Endothelial cell of umbilical vein (primary cell): ENCODE measurements at regions not wholly inside any gene's neighbourhood (a gene's known extent, or its start where the extent isn't known, plus 50 kb on each side); places are given as distances from the start of the nearest gene placed in this dataset.

Experiments
- BruUV-seq: library from RNA; stranded (reverse); fragments of 400-500 nt; replicated peaks from 2 replicates; lab custom pipeline; 2021; lab: Mats Ljungman, UMichigan
- CTCF ChIA-PET: fragments of 300-600, 350-600 bp; sonication (Branson Sonifier 250); formaldehyde crosslinking; loops from one replicate; lab custom pipeline; 2021; ENCODE audit warnings: antibody characterized with exemption, inconsistent platforms; lab: Charles Lee
- POLR2A ChIA-PET: fragments of 300-600, 350-600 bp; sonication (Branson Sonifier 250); formaldehyde crosslinking; loops from one replicate; lab custom pipeline; 2021; ENCODE audit warnings: antibody characterized with exemption, inconsistent platforms; lab: Charles Lee
- DNase-seq: peaks from one replicate; pipeline ENCODE4 v3.0.0-alpha.2; 2011; ENCODE audit warnings: low read depth, low spot score
- FAIRE-seq: peaks from 2 replicates; lab custom pipeline; 2011; peaks lifted over from hg19 to GRCh38; lab: Jason Lieb, UNC
- H2AFZ ChIP-seq: 2 replicates; pipeline ENCODE4 v1.6.0; 2012; ENCODE audit warnings: low read depth, low read length, control low read depth, inconsistent platforms
- H3K27ac ChIP-seq: 2 replicates; pipeline ENCODE4 v1.5.1; 2011; ENCODE audit warnings: low read depth, mild to moderate bottlenecking, control low read depth, low read length, moderate library complexity; ENCODE audit not compliant: insufficient read depth
- H3K27me3 ChIP-seq, 2 experiments: 2 replicates each; pipeline versions ENCODE4 v1.6.0 to v1.6.1; 2011; ENCODE audit warnings: low read length in 2 of 2, mixed read lengths in 1 of 2; ENCODE audit not compliant: control insufficient read depth in 2 of 2, insufficient read depth in 2 of 2
- H3K36me3 ChIP-seq, 2 experiments: 2 replicates in 1 of 2; 3 replicates in 1 of 2; pipeline ENCODE4 v1.5.1; 2011; ENCODE audit warnings: low read length in 2 of 2, mild to moderate bottlenecking in 1 of 2, moderate library complexity in 1 of 2; ENCODE audit not compliant: control insufficient read depth in 2 of 2, insufficient read depth in 2 of 2; ENCODE audit errors: extremely low read depth in 1 of 2
- H3K4me1 ChIP-seq: 3 replicates; pipeline ENCODE4 v1.5.1; 2011; ENCODE audit warnings: mild to moderate bottlenecking, low read length; ENCODE audit not compliant: control insufficient read depth, insufficient read depth; ENCODE audit errors: extremely low read depth
- H3K4me2 ChIP-seq: 2 replicates; pipeline ENCODE4 v1.6.1; 2011; ENCODE audit warnings: low read length, control low read depth, mixed read lengths; ENCODE audit not compliant: insufficient read depth
- H3K4me3 ChIP-seq, 3 experiments: fragments of 200-600 bp in 1 of 3; sonication (generic), shearing (Covaris generic) in 1 of 3; replicated peaks in 1 of 3; 2 replicates each; pipeline ENCODE4 v1.5.1; 2011 to 2016; ENCODE audit warnings: control low read depth in 3 of 3, low read length in 3 of 3, mild to moderate bottlenecking in 2 of 3, inconsistent platforms in 1 of 3, low read depth in 1 of 3, moderate library complexity in 1 of 3; ENCODE audit not compliant: insufficient read depth in 1 of 3
- H3K79me2 ChIP-seq: 2 replicates; pipeline ENCODE4 v1.6.0; 2012; ENCODE audit warnings: low read length, inconsistent platforms; ENCODE audit not compliant: control insufficient read depth, insufficient read depth
- H3K9ac ChIP-seq: replicated peaks from 2 replicates; pipeline ENCODE3; 2011; ENCODE audit warnings: low read length, control low read depth; ENCODE audit not compliant: insufficient read depth; ENCODE audit errors: extremely low read depth
- H3K9me1 ChIP-seq: replicated peaks from 3 replicates; pipeline ENCODE4 v1.6.0; 2011; ENCODE audit warnings: mild to moderate bottlenecking, low read length; ENCODE audit not compliant: control insufficient read depth, insufficient read depth; ENCODE audit errors: extremely low read depth
- H3K9me3 ChIP-seq: replicated peaks from 2 replicates; pipeline ENCODE4 v1.5.1; 2012; ENCODE audit warnings: low read length, inconsistent platforms; ENCODE audit not compliant: control insufficient read depth, insufficient read depth
- H4K20me1 ChIP-seq: replicated peaks from 2 replicates; pipeline ENCODE3; 2011; ENCODE audit warnings: mild to moderate bottlenecking, low read length; ENCODE audit not compliant: control insufficient read depth, insufficient read depth; ENCODE audit errors: extremely low read depth
- EZH2 ChIP-seq: IDR thresholded peaks from 2 replicates; pipeline ENCODE4 v1.6.1; 2012; ENCODE audit warnings: borderline replicate concordance, low read depth, mild to moderate bottlenecking, moderate library complexity, low read length, inconsistent platforms; ENCODE audit not compliant: severe bottlenecking
- FOS ChIP-seq: IDR thresholded peaks from 2 replicates; pipeline ENCODE4 v1.6.1; 2011; ENCODE audit warnings: mild to moderate bottlenecking, low read length, moderate library complexity, borderline replicate concordance; ENCODE audit not compliant: insufficient read depth
- GATA2 ChIP-seq: IDR thresholded peaks from 2 replicates; pipeline ENCODE4 v1.7.0; 2011; ENCODE audit warnings: low read depth, mild to moderate bottlenecking, moderate library complexity, mixed read lengths, low read length; ENCODE audit not compliant: insufficient read length, insufficient read depth
- JUN ChIP-seq: IDR thresholded peaks from 2 replicates; pipeline ENCODE4 v1.6.1; 2011; ENCODE audit warnings: borderline replicate concordance, low read depth; ENCODE audit not compliant: insufficient read length, insufficient read depth
- MYC ChIP-seq: IDR thresholded peaks from one replicate; pipeline ENCODE4 v1.6.1; 2011; ENCODE audit warnings: mild to moderate bottlenecking, low read depth, low read length
- POLR2A ChIP-seq: IDR thresholded peaks from 2 replicates; pipeline ENCODE4 v1.6.1; 2012; ENCODE audit warnings: low read depth, mild to moderate bottlenecking, control low read depth, low read length
- POLR2AphosphoS5 ChIP-seq: IDR thresholded peaks from 2 replicates; pipeline ENCODE4 v1.6.1; 2012; ENCODE audit warnings: low read depth, mild to moderate bottlenecking, control low read depth, low read length, moderate library complexity; ENCODE audit not compliant: insufficient read depth
- dilution Hi-C: fragments of 300-500 bp; cut with MboI; formaldehyde crosslinking; loops from one replicate; pipeline ENCODE4 v1.15.0; 2019; ENCODE audit warnings: low sequenced_read_pairs; ENCODE audit not compliant: extremely low pct_ligation_motif_present
- intact Hi-C: fragments of 100-400 bp; cut with micrococcal nuclease; formaldehyde crosslinking; loops from one replicate; pipeline ENCODE4 v1.10.0; 2022
- TF ChIP-seq, protein P1 (sequence below): IDR thresholded peaks from 2 replicates; pipeline ENCODE4 v1.6.1; 2011; ENCODE audit not compliant: insufficient read depth, insufficient read length
- TF ChIP-seq, protein P2 (sequence below), 2 donors: IDR thresholded peaks; 1 replicate in 1 of 2; 2 replicates in 1 of 2; pipeline ENCODE4 v1.5.1; 2011; ENCODE audit warnings: low read length in 2 of 2, mild to moderate bottlenecking in 2 of 2, moderate library complexity in 2 of 2, control low read depth in 1 of 2, inconsistent platforms in 1 of 2, low read depth in 1 of 2; ENCODE audit not compliant: insufficient read depth in 1 of 2; ENCODE audit errors: extremely low read depth in 1 of 2

DNA sequence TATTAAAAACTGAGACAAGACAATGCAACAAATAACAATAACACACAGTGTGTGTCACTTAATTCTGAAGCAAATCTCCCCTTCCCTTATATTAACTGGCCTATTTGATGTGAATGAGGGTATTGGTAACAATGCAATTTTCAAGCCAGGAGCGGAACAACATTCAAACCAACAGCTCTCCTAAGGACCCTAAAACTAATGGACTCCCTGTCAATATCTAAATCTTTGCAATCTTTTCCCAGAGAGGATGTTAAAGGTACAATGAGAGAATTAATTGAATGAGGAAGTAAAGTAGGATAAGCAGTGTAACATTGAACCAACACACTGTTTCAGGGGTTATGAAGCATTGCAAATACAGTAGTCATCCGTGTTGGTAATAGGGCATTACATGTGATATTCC lies 311.7 kb downstream of the HTR1A start:
- dilution Hi-C loops (no loop called here), intact Hi-C loops (no loop called here)
- Histone ChIP-seq H4K20me1 (no peaks in the 10 kb centered on the region), H3K4me3 (no peak overlapping the region), H3K9me1 (no peaks in the 10 kb centered on the region), H2AFZ (no peak overlapping the region), H3K27me3 (no peaks in the 10 kb centered on the region), H3K79me2 (no peaks in the 10 kb centered on the region), H3K4me2 (no peak overlapping the region), H3K9ac (no peak overlapping the region), H3K4me1 (no peaks in the 10 kb centered on the region), H3K9me3 (no peaks in the 10 kb centered on the region), H3K36me3 (no peaks in the 10 kb centered on the region), H3K27ac (no peak overlapping the region)
- FAIRE-seq, result no peak
- no peak for DNase-seq
- POLR2A ChIA-PET, result no interaction called here
- TF ChIP-seq EZH2 (no peak), FOS (no peak), POLR2AphosphoS5 (no peak), JUN (no peak), POLR2A (no peak), GATA2 (no peak), MYC (no peak)
- TF ChIP-seq, protein P1, sequence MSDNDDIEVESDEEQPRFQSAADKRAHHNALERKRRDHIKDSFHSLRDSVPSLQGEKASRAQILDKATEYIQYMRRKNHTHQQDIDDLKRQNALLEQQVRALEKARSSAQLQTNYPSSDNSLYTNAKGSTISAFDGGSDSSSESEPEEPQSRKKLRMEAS, result no peak
- TF ChIP-seq, protein P2, sequence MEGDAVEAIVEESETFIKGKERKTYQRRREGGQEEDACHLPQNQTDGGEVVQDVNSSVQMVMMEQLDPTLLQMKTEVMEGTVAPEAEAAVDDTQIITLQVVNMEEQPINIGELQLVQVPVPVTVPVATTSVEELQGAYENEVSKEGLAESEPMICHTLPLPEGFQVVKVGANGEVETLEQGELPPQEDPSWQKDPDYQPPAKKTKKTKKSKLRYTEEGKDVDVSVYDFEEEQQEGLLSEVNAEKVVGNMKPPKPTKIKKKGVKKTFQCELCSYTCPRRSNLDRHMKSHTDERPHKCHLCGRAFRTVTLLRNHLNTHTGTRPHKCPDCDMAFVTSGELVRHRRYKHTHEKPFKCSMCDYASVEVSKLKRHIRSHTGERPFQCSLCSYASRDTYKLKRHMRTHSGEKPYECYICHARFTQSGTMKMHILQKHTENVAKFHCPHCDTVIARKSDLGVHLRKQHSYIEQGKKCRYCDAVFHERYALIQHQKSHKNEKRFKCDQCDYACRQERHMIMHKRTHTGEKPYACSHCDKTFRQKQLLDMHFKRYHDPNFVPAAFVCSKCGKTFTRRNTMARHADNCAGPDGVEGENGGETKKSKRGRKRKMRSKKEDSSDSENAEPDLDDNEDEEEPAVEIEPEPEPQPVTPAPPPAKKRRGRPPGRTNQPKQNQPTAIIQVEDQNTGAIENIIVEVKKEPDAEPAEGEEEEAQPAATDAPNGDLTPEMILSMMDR (IDR thresholded peaks at IDR 0.05; ENCODE audit: extremely low read depth in 1 of 2, insufficient read depth in 1 of 2, low read depth in 1 of 2, low read length in 2 of 2), result no peak
- no TSS peak for BruUV-seq
- CTCF ChIA-PET, result no interaction called here
